Transverse colon (tissue), 4 donors: ENCODE measurements at regions not wholly inside any gene's neighbourhood (a gene's known extent, or its start where the extent isn't known, plus 50 kb on each side); places are given as distances from the start of the nearest gene placed in this dataset.

ENCODE experiments used
- EP300 ChIP-seq: sonication (generic); formaldehyde crosslinking; IDR thresholded peaks from one replicate; pipeline ENCODE4 v1.6.1; 2017; ENCODE audit warnings: antibody characterized with exemption, low read depth
- POLR2A ChIP-seq: fragments of 450-650 bp; IDR thresholded peaks from one replicate; pipeline ENCODE4 v1.6.1; 2016; ENCODE audit warnings: antibody characterized with exemption, mild to moderate bottlenecking, moderate library complexity
- POLR2AphosphoS5 ChIP-seq, 3 donors: sonication (generic); formaldehyde crosslinking; IDR thresholded peaks; one replicate each; pipeline ENCODE4 v1.6.1; 2016; ENCODE audit warnings: antibody characterized with exemption in 3 of 3
- TF ChIP-seq, protein P1 (sequence below), 5 experiments: fragments of 200-600 bp in 3 of 5; fragments of 450-650 bp in 2 of 5; sonication (generic) in 3 of 5; IDR thresholded peaks; 1 replicate in 2 of 5; 2 replicates in 3 of 5; pipeline ENCODE4 v1.5.1; 2016 to 2017; ENCODE audit warnings: antibody characterized with exemption in 5 of 5, inconsistent platforms in 3 of 5, mild to moderate bottlenecking in 2 of 5, moderate library complexity in 1 of 5

DNA sequence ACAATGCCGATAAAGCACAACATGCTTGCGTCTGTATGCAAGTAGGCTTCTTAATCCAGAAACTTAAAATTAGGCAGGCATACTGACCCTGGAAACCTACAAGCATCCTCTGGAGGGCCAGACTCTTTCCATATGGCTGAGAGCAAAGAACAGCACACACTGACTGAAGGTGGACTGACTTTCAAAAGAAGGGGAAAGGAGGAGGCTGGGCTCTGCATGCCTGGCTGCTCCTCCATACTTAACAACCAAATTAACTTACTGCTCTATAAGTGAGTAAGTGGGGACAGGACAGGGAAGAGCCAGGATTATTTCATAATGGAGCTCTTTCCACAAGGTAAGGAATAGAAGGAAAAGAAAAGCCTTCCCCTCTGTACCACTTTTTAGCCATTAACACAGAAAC, 55.9 kb upstream of the ATP8A1 start:
- no peak for TF ChIP-seq POLR2A
- no peak for TF ChIP-seq EP300
- TF ChIP-seq, protein P1, sequence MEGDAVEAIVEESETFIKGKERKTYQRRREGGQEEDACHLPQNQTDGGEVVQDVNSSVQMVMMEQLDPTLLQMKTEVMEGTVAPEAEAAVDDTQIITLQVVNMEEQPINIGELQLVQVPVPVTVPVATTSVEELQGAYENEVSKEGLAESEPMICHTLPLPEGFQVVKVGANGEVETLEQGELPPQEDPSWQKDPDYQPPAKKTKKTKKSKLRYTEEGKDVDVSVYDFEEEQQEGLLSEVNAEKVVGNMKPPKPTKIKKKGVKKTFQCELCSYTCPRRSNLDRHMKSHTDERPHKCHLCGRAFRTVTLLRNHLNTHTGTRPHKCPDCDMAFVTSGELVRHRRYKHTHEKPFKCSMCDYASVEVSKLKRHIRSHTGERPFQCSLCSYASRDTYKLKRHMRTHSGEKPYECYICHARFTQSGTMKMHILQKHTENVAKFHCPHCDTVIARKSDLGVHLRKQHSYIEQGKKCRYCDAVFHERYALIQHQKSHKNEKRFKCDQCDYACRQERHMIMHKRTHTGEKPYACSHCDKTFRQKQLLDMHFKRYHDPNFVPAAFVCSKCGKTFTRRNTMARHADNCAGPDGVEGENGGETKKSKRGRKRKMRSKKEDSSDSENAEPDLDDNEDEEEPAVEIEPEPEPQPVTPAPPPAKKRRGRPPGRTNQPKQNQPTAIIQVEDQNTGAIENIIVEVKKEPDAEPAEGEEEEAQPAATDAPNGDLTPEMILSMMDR (IDR thresholded peaks at IDR 0.05), result no peak
- TF ChIP-seq POLR2AphosphoS5 (IDR thresholded peaks at IDR 0.05), result no peak
